PC-3 (cell line): ENCODE measurements at regions not wholly inside any gene's neighbourhood (a gene's known extent, or its start where the extent isn't known, plus 50 kb on each side); places are given as distances from the start of the nearest gene placed in this dataset.

Source experiments
- ATAC-seq: fragments of 200-7000 bp; cut with Tn5 transposase; 2 replicates; pipeline ENCODE4 v1.9.1; 2020; ENCODE audit warnings: mild to moderate bottlenecking, moderate library complexity
- BruUV-seq: library from RNA; stranded (reverse); fragments of 400-500 nt; replicated peaks from 2 replicates; lab custom pipeline; 2021; lab: Mats Ljungman, UMichigan
- CTCF ChIA-PET: fragments of 300-600 bp; sonication (Branson Sonifier 250); formaldehyde crosslinking; loops from one replicate; lab custom pipeline; 2022; ENCODE audit warnings: antibody characterized with exemption; lab: Charles Lee
- POLR2A ChIA-PET: fragments of 300-600 bp; sonication (Branson Sonifier 250); formaldehyde crosslinking; loops from one replicate; lab custom pipeline; 2022; ENCODE audit warnings: antibody characterized with exemption; ENCODE audit not compliant: unreplicated experiment; lab: Charles Lee
- DNase-seq: peaks from one replicate; pipeline ENCODE4 v3.0.0-alpha.2; 2015
- H2AFZ ChIP-seq: fragments of 300-600 bp; sonication (generic); 2 replicates; pipeline ENCODE4 v1.6.0; 2016; ENCODE audit warnings: antibody characterized with exemption, low read length
- H3F3A ChIP-seq: fragments of 300-600 bp; sonication (generic); one replicate; pipeline ENCODE4 v1.6.0; 2017; ENCODE audit warnings: antibody characterized with exemption, low read length, control low read depth, mild to moderate bottlenecking; ENCODE audit not compliant: unreplicated experiment
- H3K27ac ChIP-seq: fragments of 300-600 bp; sonication (generic); 2 replicates; pipeline ENCODE4 v1.5.1; 2016; ENCODE audit warnings: mild to moderate bottlenecking, low read length
- H3K27me3 ChIP-seq: fragments of 300-600 bp; sonication (generic); 2 replicates; pipeline ENCODE4 v1.6.1; 2016; ENCODE audit warnings: low read length, mixed read lengths
- H3K36me3 ChIP-seq: fragments of 300-600 bp; sonication (generic); 2 replicates; pipeline ENCODE4 v1.6.1; 2016; ENCODE audit warnings: low read depth, mixed run types, low read length, mixed read lengths
- H3K4me1 ChIP-seq: fragments of 300-600 bp; sonication (generic); 2 replicates; pipeline ENCODE4 v1.5.1; 2016; ENCODE audit warnings: low read length; ENCODE audit not compliant: insufficient read depth
- H3K4me2 ChIP-seq: fragments of 300-600 bp; sonication (generic); 2 replicates; pipeline ENCODE4 v1.6.0; 2016; ENCODE audit warnings: low read length
- H3K4me3 ChIP-seq: fragments of 300-600 bp; sonication (generic); 2 replicates; pipeline ENCODE4 v1.5.1; 2016; ENCODE audit warnings: mild to moderate bottlenecking, low read length, mixed read lengths
- H3K79me2 ChIP-seq: fragments of 300-600 bp; sonication (generic); 2 replicates; pipeline ENCODE4 v1.6.1; 2017; ENCODE audit warnings: low read length, mixed read lengths
- H3K9ac ChIP-seq: fragments of 300-600 bp; sonication (generic); 2 replicates; pipeline ENCODE4 v1.6.0; 2016; ENCODE audit warnings: mild to moderate bottlenecking, low read length
- H3K9me2 ChIP-seq: fragments of 300-600 bp; sonication (generic); replicated peaks from 2 replicates; pipeline ENCODE4 v1.6.1; 2016; ENCODE audit warnings: mixed run types, low read length, mixed read lengths
- H3K9me3 ChIP-seq: fragments of 300-600 bp; sonication (generic); 2 replicates; pipeline ENCODE4 v1.6.1; 2016; ENCODE audit warnings: low read length, mixed read lengths
- H4K20me1 ChIP-seq: fragments of 300-600 bp; sonication (generic); 2 replicates; pipeline ENCODE4 v1.6.1; 2016; ENCODE audit warnings: low read length, mixed read lengths
- CTCF ChIP-seq: fragments of 300-600 bp; sonication (generic); conservative IDR thresholded peaks from 2 replicates; pipeline ENCODE4 v1.5.1; 2017; ENCODE audit warnings: antibody characterized with exemption, low read depth, mild to moderate bottlenecking, low read length
- EZH2 ChIP-seq: fragments of 300-600 bp; sonication (generic); IDR thresholded peaks from one replicate; pipeline ENCODE4 v1.6.1; 2017; ENCODE audit warnings: antibody characterized with exemption, mild to moderate bottlenecking, low read length; ENCODE audit not compliant: unreplicated experiment
- EZH2phosphoT487 ChIP-seq: fragments of 300-600 bp; sonication (generic); IDR thresholded peaks from 2 replicates; pipeline ENCODE4 v1.6.1; 2018; ENCODE audit warnings: mild to moderate bottlenecking, antibody characterized with exemption, low read length, borderline replicate concordance
- intact Hi-C: fragments of 100-400 bp; cut with micrococcal nuclease; formaldehyde crosslinking; loops from 2 replicates; pipeline ENCODE4 v1.9.0; 2023

DNA sequence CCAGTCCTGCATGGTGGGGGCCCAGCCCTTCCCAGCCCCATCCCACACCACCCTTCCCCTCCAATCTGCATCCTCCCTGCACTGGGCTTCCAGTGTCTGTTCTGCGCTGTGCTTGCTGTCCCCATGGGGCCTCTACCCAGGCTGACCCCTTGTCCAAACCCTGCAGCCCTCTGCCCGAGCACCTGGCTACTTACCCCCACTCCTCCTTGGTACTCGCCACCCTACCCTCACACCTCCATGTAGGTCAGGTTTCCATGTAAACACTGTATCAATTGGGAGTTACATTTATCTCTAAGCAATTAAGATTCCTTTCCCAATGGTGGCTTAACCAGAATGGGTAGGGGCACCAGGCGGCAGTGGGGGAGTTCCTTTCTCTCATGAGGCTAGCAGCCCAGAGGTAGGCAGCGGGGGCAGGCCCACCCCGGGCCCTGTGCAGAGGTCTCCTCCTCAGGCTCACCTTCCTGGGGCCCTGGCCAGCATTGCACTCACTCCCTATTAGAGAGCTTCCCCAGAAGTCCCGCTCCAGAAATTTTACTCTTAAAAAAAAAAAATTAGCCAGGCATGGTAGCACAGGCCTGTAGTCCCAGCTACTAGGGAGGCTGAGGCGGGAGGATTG lies 76.6 kb upstream of the CCND2 start:
- no peaks in the 10 kb centered on the region for H3K36me3 ChIP-seq
- TF ChIP-seq EZH2, result no peak
- no peak for TF ChIP-seq EZH2phosphoT487
- no peak for TF ChIP-seq CTCF
- H3K4me2 ChIP-seq, result no peak overlapping the region
- H3K27me3 ChIP-seq, result peaks cover 66% of the 10 kb centered on the region
- CTCF ChIA-PET, result no interaction called here
- ATAC-seq, result no peak
- no peaks in the 10 kb centered on the region for H4K20me1 ChIP-seq
- H3K79me2 ChIP-seq, result no peaks in the 10 kb centered on the region
- no peak overlapping the region for H3K4me3 ChIP-seq
- H3F3A ChIP-seq, result no peaks in the 10 kb centered on the region
- no peaks in the 10 kb centered on the region for H3K9me3 ChIP-seq
- no TSS peak for BruUV-seq
- H3K27ac ChIP-seq, result no peak overlapping the region
- intact Hi-C loops, result no loop called here
- H2AFZ ChIP-seq, result no peak overlapping the region
- no peaks in the 10 kb centered on the region for H3K9me2 ChIP-seq
- no peak for DNase-seq
- no peak overlapping the region for H3K9ac ChIP-seq
- POLR2A ChIA-PET, result no interaction called here
- no peaks in the 10 kb centered on the region for H3K4me1 ChIP-seq

DNA sequence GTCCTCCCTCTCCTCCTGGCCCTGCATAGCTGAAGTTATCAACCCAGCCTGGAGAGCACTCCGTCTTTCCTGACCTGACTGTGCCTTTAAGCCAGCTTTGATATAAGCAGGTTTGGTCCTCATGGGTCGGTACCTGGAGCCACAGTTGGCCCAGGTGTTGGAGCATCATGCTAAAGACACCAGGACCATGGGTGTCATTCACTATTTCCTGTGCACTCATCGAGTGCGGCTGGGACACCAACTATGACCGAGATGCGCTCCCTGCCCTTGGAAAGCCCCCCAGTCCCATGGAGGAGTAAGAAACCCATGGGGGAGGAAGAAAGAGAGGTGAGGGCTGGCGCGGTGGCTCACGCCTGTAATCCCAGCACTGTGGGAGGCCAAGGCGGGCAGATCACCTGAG lies 78.9 kb upstream of the CCND2 start:
- ATAC-seq (no peak), DNase-seq (no peak)
- no peak overlapping the region for H2AFZ ChIP-seq
- no peaks in the 10 kb centered on the region for H4K20me1 ChIP-seq
- no peaks in the 10 kb centered on the region for H3K36me3 ChIP-seq
- peaks cover 47% of the 10 kb centered on the region for H3K27me3 ChIP-seq
- no peak overlapping the region for H3K4me3 ChIP-seq
- intact Hi-C loops, result no loop called here
- no peaks in the 10 kb centered on the region for H3K9me3 ChIP-seq
- H3F3A ChIP-seq, result no peaks in the 10 kb centered on the region
- ChIA-PET CTCF (no interaction called here), POLR2A (no interaction called here)
- no TSS peak for BruUV-seq
- no peak overlapping the region for H3K9ac ChIP-seq
- no peaks in the 10 kb centered on the region for H3K4me1 ChIP-seq
- no peaks in the 10 kb centered on the region for H3K9me2 ChIP-seq
- no peak overlapping the region for H3K27ac ChIP-seq
- no peak overlapping the region for H3K4me2 ChIP-seq
- TF ChIP-seq EZH2phosphoT487 (no peak), EZH2 (no peak), CTCF (no peak)
- H3K79me2 ChIP-seq, result no peaks in the 10 kb centered on the region

DNA sequence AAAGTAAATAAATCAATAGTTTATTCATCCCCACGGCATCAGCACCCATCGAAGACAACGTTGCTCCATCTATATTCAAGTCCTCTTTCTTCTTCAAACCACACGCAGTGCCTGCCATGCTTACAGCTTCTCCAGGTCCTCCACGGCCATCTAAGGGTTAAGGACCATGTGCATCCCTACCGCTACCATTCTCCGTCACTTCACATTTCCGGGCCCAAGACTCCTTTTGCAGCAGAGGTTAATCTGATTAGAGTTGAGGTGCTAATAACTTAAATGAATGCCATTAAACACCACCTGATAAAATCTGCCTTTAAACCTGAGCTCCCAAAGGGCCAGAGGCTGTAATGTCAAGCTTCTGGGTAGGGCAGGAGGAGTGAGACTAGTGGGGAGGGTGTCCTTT lies 79.7 kb upstream of the CCND2 start:
- Histone ChIP-seq H3K9me3 (no peaks in the 10 kb centered on the region), H3K4me3 (no peak overlapping the region), H3K36me3 (no peaks in the 10 kb centered on the region), H3K79me2 (no peaks in the 10 kb centered on the region), H2AFZ (no peak overlapping the region), H3K27me3 (peaks cover 38% of the 10 kb centered on the region), H3K27ac (no peak overlapping the region), H4K20me1 (no peaks in the 10 kb centered on the region), H3K9me2 (no peaks in the 10 kb centered on the region), H3F3A (no peaks in the 10 kb centered on the region), H3K4me2 (no peak overlapping the region), H3K9ac (no peak overlapping the region), H3K4me1 (no peaks in the 10 kb centered on the region)
- no peak for DNase-seq
- intact Hi-C loops, result no loop called here
- no TSS peak for BruUV-seq
- POLR2A ChIA-PET, result no interaction called here
- TF ChIP-seq EZH2, result no peak
- no peak for TF ChIP-seq EZH2phosphoT487
- TF ChIP-seq CTCF, result no peak
- CTCF ChIA-PET, result no interaction called here
- ATAC-seq, result no peak
